SK-N-SH (cell line): ENCODE measurements at regions not wholly inside any gene's neighbourhood (a gene's known extent, or its start where the extent isn't known, plus 50 kb on each side); places are given as distances from the start of the nearest gene placed in this dataset.
"Not testable (repeated sequence)": the region's sequence is repeated elsewhere in the genome, so short reads cannot be mapped to it uniquely, and the experiment has no call there.

Experiments used
- CTCF ChIA-PET: fragments of 300-600, 350-600 bp; formaldehyde crosslinking; extraction: SDS; loops from one replicate; lab custom pipeline; 2021; lab: Yijun Ruan, JAX
- POLR2A ChIA-PET: fragments of 350-600 bp; sonication (Branson Sonifier 250); formaldehyde crosslinking; extraction: SDS; loops from one replicate; lab custom pipeline; 2020; ENCODE audit warnings: antibody characterized with exemption, inconsistent platforms; lab: Yijun Ruan, JAX
- DNase-seq: peaks from one replicate; pipeline ENCODE4 v3.0.0; 2012
- H2AFZ ChIP-seq: fragments of 200-600 bp; sonication (generic); 2 replicates; pipeline ENCODE4 v1.8.1; 2016; ENCODE audit warnings: antibody characterized with exemption, mild to moderate bottlenecking, low read depth
- H3F3A ChIP-seq: fragments of 200-600 bp; sonication (generic); replicated peaks from 2 replicates; pipeline ENCODE3; 2016; ENCODE audit warnings: antibody characterized with exemption, mild to moderate bottlenecking; ENCODE audit not compliant: insufficient read depth
- H3K27ac ChIP-seq, 2 experiments: fragments of 200-500 bp in 1 of 2; fragments of 200-600 bp in 1 of 2; sonication (Bioruptor generic) in 1 of 2; sonication (generic), shearing (Covaris generic) in 1 of 2; 2 replicates each; pipeline versions ENCODE4 v1.5.1 to v1.6.1; 2014 to 2016; ENCODE audit warnings: low read depth in 2 of 2, inconsistent platforms in 1 of 2, low read length in 1 of 2, mild to moderate bottlenecking in 1 of 2, mixed read lengths in 1 of 2
- H3K27me3 ChIP-seq: fragments of 200-600 bp; sonication (generic), shearing (Covaris generic); 2 replicates; pipeline ENCODE4 v1.6.1; 2016; ENCODE audit warnings: mixed run types; ENCODE audit not compliant: insufficient read depth
- H3K36me3 ChIP-seq, 2 experiments: fragments of 200-500 bp in 1 of 2; fragments of 200-600 bp in 1 of 2; sonication (Bioruptor generic) in 1 of 2; sonication (generic) in 1 of 2; replicated peaks in 1 of 2; 2 replicates each; pipeline versions ENCODE3 to v1.5.1; 2014 to 2016; ENCODE audit warnings: low read length in 1 of 2, mild to moderate bottlenecking in 1 of 2; ENCODE audit not compliant: insufficient read depth in 2 of 2, control insufficient read depth in 1 of 2
- H3K4me1 ChIP-seq, 2 experiments: fragments of 200-500 bp in 1 of 2; fragments of 200-600 bp in 1 of 2; sonication (Bioruptor generic) in 1 of 2; sonication (generic), shearing (Covaris generic) in 1 of 2; 2 replicates each; pipeline versions ENCODE4 v1.5.1 to v1.6.1; 2014 to 2016; ENCODE audit warnings: low read depth in 1 of 2, low read length in 1 of 2, mixed run types in 1 of 2; ENCODE audit not compliant: insufficient read depth in 2 of 2, control insufficient read depth in 1 of 2
- H3K4me2 ChIP-seq: fragments of 200-600 bp; sonication (generic), shearing (Covaris generic); 2 replicates; pipeline ENCODE4 v1.6.1; 2017; ENCODE audit warnings: mixed run types
- H3K4me3 ChIP-seq, 2 experiments: fragments of 200-500 bp in 1 of 2; fragments of 200-600 bp in 1 of 2; sonication (Bioruptor generic) in 1 of 2; sonication (generic), shearing (Covaris generic) in 1 of 2; 2 replicates each; pipeline versions ENCODE4 v1.5.1 to v1.8.1; 2014 to 2016; ENCODE audit warnings: low read depth in 2 of 2, inconsistent platforms in 1 of 2, low read length in 1 of 2, mild to moderate bottlenecking in 1 of 2, mixed read lengths in 1 of 2, moderate library complexity in 1 of 2
- H3K79me2 ChIP-seq: fragments of 200-600 bp; sonication (generic); 2 replicates; pipeline ENCODE4 v1.8.1; 2017; ENCODE audit warnings: mild to moderate bottlenecking; ENCODE audit not compliant: insufficient read depth
- H3K9ac ChIP-seq: fragments of 200-600 bp; sonication (generic); 2 replicates; pipeline ENCODE4 v1.6.1; 2017; ENCODE audit warnings: mixed run types
- H3K9me2 ChIP-seq: fragments of 200-600 bp; sonication (generic); 2 replicates; pipeline ENCODE4 v1.6.1; 2017; ENCODE audit warnings: mixed run types
- H3K9me3 ChIP-seq: fragments of 200-600 bp; sonication (generic); 2 replicates; pipeline ENCODE4 v1.6.1; 2017; ENCODE audit warnings: mixed run types, mild to moderate bottlenecking, moderate library complexity
- H4K20me1 ChIP-seq: fragments of 200-600 bp; sonication (generic); 2 replicates; pipeline ENCODE4 v1.6.1; 2017; ENCODE audit warnings: mild to moderate bottlenecking, mixed run types; ENCODE audit not compliant: insufficient read depth
- EP300 ChIP-seq, 2 experiments: IDR thresholded peaks; 2 replicates each; pipeline versions ENCODE4 v1.4.0 to v1.6.1; 2012; ENCODE audit warnings: borderline replicate concordance in 1 of 2, low read depth in 1 of 2, low read length in 1 of 2
- FOXM1 ChIP-seq: IDR thresholded peaks from 2 replicates; pipeline ENCODE4 v1.4.0; 2012; ENCODE audit warnings: low read depth, mild to moderate bottlenecking
- GABPA ChIP-seq: IDR thresholded peaks from 2 replicates; pipeline ENCODE4 v1.4.0; 2012; ENCODE audit warnings: low read depth, mild to moderate bottlenecking
- GATA2 ChIP-seq: sonication (generic); formaldehyde crosslinking; IDR thresholded peaks from 2 replicates; pipeline ENCODE4 v1.5.0; 2020; ENCODE audit warnings: mild to moderate bottlenecking, missing genetic modification reagents
- NFIC ChIP-seq: IDR thresholded peaks from 2 replicates; pipeline ENCODE4 v1.4.0; 2012; ENCODE audit warnings: borderline replicate concordance
- RFX5 ChIP-seq: IDR thresholded peaks from 2 replicates; pipeline ENCODE4 v1.6.1; 2012; ENCODE audit warnings: mild to moderate bottlenecking, improper control_type of control experiment, low read length
- TAF1 ChIP-seq: IDR thresholded peaks from 2 replicates; pipeline ENCODE4 v1.6.1; 2012; ENCODE audit warnings: low read depth, mild to moderate bottlenecking, low read length, moderate library complexity, borderline replicate concordance
- WGBS: methylation state at CpG from one replicate; pipeline ENCODE4 v1.1.6; 2017; ENCODE audit warnings: low lambda C conversion rate; 5-methylcytosine and 5-hydroxymethylcytosine counted together

GRCh38 chr2:156779416-156780120 is 343.4 kb downstream of the GPD2 start:
- Histone ChIP-seq H3K9me3 (no peaks in the 10 kb centered on the region), H3K27ac (no peak overlapping the region), H4K20me1 (no peaks in the 10 kb centered on the region), H3K36me3 (no peaks in the 10 kb centered on the region), H3K4me3 (no peak overlapping the region), H3K4me1 (peaks cover 0 to 5% of the 10 kb centered on the region in 2 experiments; a peak in 2 of 4 replicates), H3K9me2 (no peaks in the 10 kb centered on the region), H3K79me2 (no peaks in the 10 kb centered on the region), H2AFZ (no peak overlapping the region), H3K27me3 (no peaks in the 10 kb centered on the region), H3F3A (no peaks in the 10 kb centered on the region), H3K9ac (no peak overlapping the region), H3K4me2 (no peak overlapping the region)
- DNase-seq: no peak
- WGBS: 66% methylated on average over 2 of the region's 2 CpGs
- POLR2A ChIA-PET: no interaction called here
- CTCF ChIA-PET: no interaction called here
- TF ChIP-seq NFIC: no peak

GRCh38 chr2:156781677-156782076 is 345.5 kb downstream of the GPD2 start:
- H3K4me1 ChIP-seq, H3K9ac ChIP-seq, H4K20me1 ChIP-seq, H3F3A ChIP-seq, POLR2A ChIA-PET, H3K27ac ChIP-seq, H3K4me2 ChIP-seq, H3K36me3 ChIP-seq, H3K9me2 ChIP-seq, H2AFZ ChIP-seq, H3K9me3 ChIP-seq, H3K79me2 ChIP-seq, H3K4me3 ChIP-seq, DNase-seq, CTCF ChIA-PET, H3K27me3 ChIP-seq: not testable (repeated sequence)
- 19% methylated on average over 2 of the region's 2 CpGs for WGBS

GRCh38 chr2:156784020-156784701 is 348.0 kb downstream of the GPD2 start:
- no peaks in the 10 kb centered on the region for H3K27me3 ChIP-seq
- H3K9me3 ChIP-seq: no peaks in the 10 kb centered on the region
- no peaks in the 10 kb centered on the region for H3K9me2 ChIP-seq
- H3K4me2 ChIP-seq: no peak overlapping the region
- WGBS: 9% methylated on average over 6 of the region's 6 CpGs
- H3K4me1 ChIP-seq: peaks cover 0 to 5% of the 10 kb centered on the region in 2 experiments; a peak in 2 of 4 replicates
- H3K27ac ChIP-seq: no peak overlapping the region
- H3K36me3 ChIP-seq: no peaks in the 10 kb centered on the region
- no peak overlapping the region for H3K4me3 ChIP-seq
- POLR2A ChIA-PET: no interaction called here
- TF ChIP-seq FOXM1 (no peak), GABPA (no peak), EP300 (IDR thresholded peaks at IDR 0.05; ENCODE audit: borderline replicate concordance in 1 of 2, low read depth in 1 of 2, low read length in 1 of 2) (peak in 1 of 2 experiments; percentile 28; a peak in 1 of 4 replicates), TAF1 (no peak), RFX5 (peak; percentile 66; the same call in 1 of the 2 replicates), GATA2 (CRISPR knock-in tag) (0 out of 2 replicates have a peak, but pooled peaks have one; percentile 18)
- TF ChIP-seq, all 33 proteins: peak for 3
- no peaks in the 10 kb centered on the region for H3K79me2 ChIP-seq
- H4K20me1 ChIP-seq: no peaks in the 10 kb centered on the region
- H2AFZ ChIP-seq: no peak overlapping the region
- H3F3A ChIP-seq: no peaks in the 10 kb centered on the region
- peak; percentile 34 for DNase-seq
- no peak overlapping the region for H3K9ac ChIP-seq
- CTCF ChIA-PET: interaction anchor here (0.6 to 1.1 kb wide), 2 partner anchors 21 to 1042 kb away, joined by 3 read pairs; no protein-coding TSS in a partner anchor
